GM12872 (cell line): ENCODE measurements at regions not wholly inside any gene's neighbourhood (a gene's known extent, or its start where the extent isn't known, plus 50 kb on each side); places are given as distances from the start of the nearest gene placed in this dataset.

Source experiments
- CTCF ChIP-seq: IDR thresholded peaks from 3 replicates; pipeline ENCODE4 v1.5.1; 2011; ENCODE audit warnings: low read depth, mild to moderate bottlenecking, low read length, moderate library complexity; ENCODE audit not compliant: insufficient read depth

- no peak for TF ChIP-seq CTCF
Observed at GRCh38 chr7:68474661-68475216, 1123.5 kb upstream of the AUTS2 start.

GRCh38 chr7:68476966-68477365 is 1121.3 kb upstream of the AUTS2 start:
- no peak for TF ChIP-seq CTCF

- no peak for TF ChIP-seq CTCF
Observed at GRCh38 chr7:68478326-68478725, 1119.9 kb upstream of the AUTS2 start.

- TF ChIP-seq CTCF: no peak
Observed at GRCh38 chr7:68482800-68483199, 1115.5 kb upstream of the AUTS2 start.

- TF ChIP-seq CTCF: no peak
Observed at GRCh38 chr7:68484731-68485130, 1113.5 kb upstream of the AUTS2 start.

- TF ChIP-seq CTCF: no peak
Observed at GRCh38 chr7:68485253-68485917, 1112.9 kb upstream of the AUTS2 start.

GRCh38 chr7:68488341-68489060 is 1109.8 kb upstream of the AUTS2 start:
- TF ChIP-seq CTCF: no peak
